GM23338 (cell line): ENCODE measurements at regions not wholly inside any gene's neighbourhood (a gene's known extent, or its start where the extent isn't known, plus 50 kb on each side); places are given as distances from the start of the nearest gene placed in this dataset.

Experiments used
- ATAC-seq: fragments of 200-7000 bp; cut with Tn5 transposase; 3 replicates; pipeline ENCODE4 v1.9.1; 2020
- DNase-seq: peaks from one replicate; pipeline ENCODE4 v3.0.0-alpha.2; 2015; ENCODE audit warnings: low spot score
- H2AFZ ChIP-seq: fragments of 200-600 bp; sonication (generic); 2 replicates; pipeline ENCODE4 v1.8.0; 2016; ENCODE audit warnings: antibody characterized with exemption, mild to moderate bottlenecking, moderate library complexity
- H3F3A ChIP-seq: fragments of 200-600 bp; sonication (generic); replicated peaks from 2 replicates; pipeline ENCODE4 v1.8.0; 2017; ENCODE audit warnings: antibody characterized with exemption, mixed run types, low read depth
- H3K27ac ChIP-seq: fragments of 200-600 bp; sonication (generic); 2 replicates; pipeline ENCODE4 v1.6.1; 2016; ENCODE audit warnings: low read depth
- H3K27me3 ChIP-seq: fragments of 200-600 bp; sonication (generic); 2 replicates; pipeline ENCODE4 v1.8.0; 2016; ENCODE audit warnings: mild to moderate bottlenecking, mixed run types, moderate library complexity; ENCODE audit not compliant: insufficient read depth
- H3K36me3 ChIP-seq: fragments of 200-600 bp; sonication (generic); 2 replicates; pipeline ENCODE4 v1.8.0; 2016; ENCODE audit warnings: mild to moderate bottlenecking; ENCODE audit not compliant: insufficient read depth
- H3K4me1 ChIP-seq: fragments of 200-600 bp; sonication (generic); 2 replicates; pipeline ENCODE4 v1.8.0; 2016; ENCODE audit warnings: mild to moderate bottlenecking, moderate library complexity; ENCODE audit not compliant: insufficient read depth
- H3K4me2 ChIP-seq: fragments of 200-600 bp; sonication (generic); 2 replicates; pipeline ENCODE4 v1.7.1; 2017; ENCODE audit warnings: mixed run types
- H3K4me3 ChIP-seq: fragments of 200-600 bp; sonication (generic); 2 replicates; pipeline ENCODE4 v1.6.1; 2016; ENCODE audit warnings: mixed run types
- H3K79me2 ChIP-seq: fragments of 200-600 bp; sonication (generic); replicated peaks from 2 replicates; pipeline ENCODE4 v1.8.0; 2017; ENCODE audit warnings: mild to moderate bottlenecking; ENCODE audit not compliant: insufficient read depth
- H3K9me2 ChIP-seq: fragments of 200-600 bp; sonication (generic); 2 replicates; pipeline ENCODE4 v1.8.0; 2017; ENCODE audit not compliant: insufficient read depth
- H4K20me1 ChIP-seq: fragments of 200-600 bp; sonication (generic); replicated peaks from 2 replicates; pipeline ENCODE4 v1.8.0; 2017; ENCODE audit warnings: mild to moderate bottlenecking; ENCODE audit not compliant: insufficient read depth
- H3K27ac Mint-ChIP-seq: 2 replicates; pipeline ENCODE4 v1.8.0; 2020; ENCODE audit warnings: inconsistent platforms, mild to moderate bottlenecking, moderate library complexity, mixed read lengths
- H3K27me3 Mint-ChIP-seq: 3 replicates; pipeline ENCODE4 v1.8.0; 2022; ENCODE audit warnings: low read depth, mild to moderate bottlenecking, moderate library complexity, mixed read lengths, inconsistent platforms; ENCODE audit not compliant: insufficient read depth, poor library complexity
- H3K36me3 Mint-ChIP-seq: 3 replicates; pipeline ENCODE4 v1.8.0; 2021; ENCODE audit warnings: low read depth, mild to moderate bottlenecking, inconsistent platforms, moderate library complexity, mixed read lengths
- H3K4me1 Mint-ChIP-seq: 3 replicates; pipeline ENCODE4 v1.8.0; 2020; ENCODE audit warnings: mild to moderate bottlenecking, inconsistent platforms, mixed read lengths
- H3K4me3 Mint-ChIP-seq: 3 replicates; pipeline ENCODE4 v1.8.0; 2021; ENCODE audit warnings: moderate library complexity, mild to moderate bottlenecking, inconsistent platforms, mixed read lengths
- H3K9me3 Mint-ChIP-seq: 3 replicates; pipeline ENCODE4 v1.8.0; 2020; ENCODE audit warnings: moderate library complexity, mild to moderate bottlenecking, inconsistent platforms, mixed read lengths
- ETS1 ChIP-seq: IDR thresholded peaks from 2 replicates; pipeline ENCODE4 v1.6.1; 2016; ENCODE audit warnings: antibody characterized with exemption
- EZH2 ChIP-seq: fragments of 200-600 bp; sonication (generic); IDR thresholded peaks from one replicate; pipeline ENCODE4 v1.8.0; 2017; ENCODE audit warnings: antibody characterized with exemption, mild to moderate bottlenecking, low read depth; ENCODE audit not compliant: unreplicated experiment
- EZH2phosphoT487 ChIP-seq: fragments of 200-600 bp; sonication (generic); IDR thresholded peaks from one replicate; pipeline ENCODE4 v1.8.1; 2018; ENCODE audit warnings: antibody characterized with exemption; ENCODE audit not compliant: unreplicated experiment
- JUNB ChIP-seq: IDR thresholded peaks from one replicate; pipeline ENCODE4 v1.6.1; 2016; ENCODE audit warnings: antibody characterized with exemption; ENCODE audit not compliant: unreplicated experiment
- NANOG ChIP-seq: IDR thresholded peaks from 2 replicates; pipeline ENCODE4 v1.6.1; 2016; ENCODE audit warnings: antibody characterized with exemption, borderline replicate concordance
- POLR2AphosphoS5 ChIP-seq: IDR thresholded peaks from 2 replicates; pipeline ENCODE4 v1.6.1; 2016; ENCODE audit warnings: antibody characterized with exemption, low read depth
- REST ChIP-seq: IDR thresholded peaks from one replicate; pipeline ENCODE4 v1.6.1; 2018; ENCODE audit warnings: antibody characterized with exemption; ENCODE audit not compliant: unreplicated experiment
- STAT1 ChIP-seq: IDR thresholded peaks from one replicate; pipeline ENCODE4 v1.6.1; 2016; ENCODE audit warnings: antibody characterized with exemption; ENCODE audit not compliant: unreplicated experiment
- TF ChIP-seq, protein P1 (sequence below): fragments of 250-450 bp; sonication (Bioruptor Pico); IDR thresholded peaks from 2 replicates; pipeline ENCODE4 v1.5.0; 2020; ENCODE audit warnings: mild to moderate bottlenecking, moderate library complexity

- Mint-ChIP-seq H3K9me3 (no peaks in the 10 kb centered on the region), H3K4me3 (no peak overlapping the region), H3K27ac (no peak overlapping the region), H3K36me3 (no peaks in the 10 kb centered on the region; the same call in 2 of the 3 replicates), H3K27me3 (no peaks in the 10 kb centered on the region), H3K4me1 (peaks cover 10% of the 10 kb centered on the region; the same call in 2 of the 3 replicates)
- no peaks in the 10 kb centered on the region; the same call in 1 of the 2 replicates for H3K4me1 ChIP-seq
- TF ChIP-seq JUNB (no peak), EZH2phosphoT487 (no peak), ETS1 (no peak), EZH2 (no peak), POLR2AphosphoS5 (no peak), REST (no peak), STAT1 (no peak), NANOG (no peak)
- TF ChIP-seq, protein P1, sequence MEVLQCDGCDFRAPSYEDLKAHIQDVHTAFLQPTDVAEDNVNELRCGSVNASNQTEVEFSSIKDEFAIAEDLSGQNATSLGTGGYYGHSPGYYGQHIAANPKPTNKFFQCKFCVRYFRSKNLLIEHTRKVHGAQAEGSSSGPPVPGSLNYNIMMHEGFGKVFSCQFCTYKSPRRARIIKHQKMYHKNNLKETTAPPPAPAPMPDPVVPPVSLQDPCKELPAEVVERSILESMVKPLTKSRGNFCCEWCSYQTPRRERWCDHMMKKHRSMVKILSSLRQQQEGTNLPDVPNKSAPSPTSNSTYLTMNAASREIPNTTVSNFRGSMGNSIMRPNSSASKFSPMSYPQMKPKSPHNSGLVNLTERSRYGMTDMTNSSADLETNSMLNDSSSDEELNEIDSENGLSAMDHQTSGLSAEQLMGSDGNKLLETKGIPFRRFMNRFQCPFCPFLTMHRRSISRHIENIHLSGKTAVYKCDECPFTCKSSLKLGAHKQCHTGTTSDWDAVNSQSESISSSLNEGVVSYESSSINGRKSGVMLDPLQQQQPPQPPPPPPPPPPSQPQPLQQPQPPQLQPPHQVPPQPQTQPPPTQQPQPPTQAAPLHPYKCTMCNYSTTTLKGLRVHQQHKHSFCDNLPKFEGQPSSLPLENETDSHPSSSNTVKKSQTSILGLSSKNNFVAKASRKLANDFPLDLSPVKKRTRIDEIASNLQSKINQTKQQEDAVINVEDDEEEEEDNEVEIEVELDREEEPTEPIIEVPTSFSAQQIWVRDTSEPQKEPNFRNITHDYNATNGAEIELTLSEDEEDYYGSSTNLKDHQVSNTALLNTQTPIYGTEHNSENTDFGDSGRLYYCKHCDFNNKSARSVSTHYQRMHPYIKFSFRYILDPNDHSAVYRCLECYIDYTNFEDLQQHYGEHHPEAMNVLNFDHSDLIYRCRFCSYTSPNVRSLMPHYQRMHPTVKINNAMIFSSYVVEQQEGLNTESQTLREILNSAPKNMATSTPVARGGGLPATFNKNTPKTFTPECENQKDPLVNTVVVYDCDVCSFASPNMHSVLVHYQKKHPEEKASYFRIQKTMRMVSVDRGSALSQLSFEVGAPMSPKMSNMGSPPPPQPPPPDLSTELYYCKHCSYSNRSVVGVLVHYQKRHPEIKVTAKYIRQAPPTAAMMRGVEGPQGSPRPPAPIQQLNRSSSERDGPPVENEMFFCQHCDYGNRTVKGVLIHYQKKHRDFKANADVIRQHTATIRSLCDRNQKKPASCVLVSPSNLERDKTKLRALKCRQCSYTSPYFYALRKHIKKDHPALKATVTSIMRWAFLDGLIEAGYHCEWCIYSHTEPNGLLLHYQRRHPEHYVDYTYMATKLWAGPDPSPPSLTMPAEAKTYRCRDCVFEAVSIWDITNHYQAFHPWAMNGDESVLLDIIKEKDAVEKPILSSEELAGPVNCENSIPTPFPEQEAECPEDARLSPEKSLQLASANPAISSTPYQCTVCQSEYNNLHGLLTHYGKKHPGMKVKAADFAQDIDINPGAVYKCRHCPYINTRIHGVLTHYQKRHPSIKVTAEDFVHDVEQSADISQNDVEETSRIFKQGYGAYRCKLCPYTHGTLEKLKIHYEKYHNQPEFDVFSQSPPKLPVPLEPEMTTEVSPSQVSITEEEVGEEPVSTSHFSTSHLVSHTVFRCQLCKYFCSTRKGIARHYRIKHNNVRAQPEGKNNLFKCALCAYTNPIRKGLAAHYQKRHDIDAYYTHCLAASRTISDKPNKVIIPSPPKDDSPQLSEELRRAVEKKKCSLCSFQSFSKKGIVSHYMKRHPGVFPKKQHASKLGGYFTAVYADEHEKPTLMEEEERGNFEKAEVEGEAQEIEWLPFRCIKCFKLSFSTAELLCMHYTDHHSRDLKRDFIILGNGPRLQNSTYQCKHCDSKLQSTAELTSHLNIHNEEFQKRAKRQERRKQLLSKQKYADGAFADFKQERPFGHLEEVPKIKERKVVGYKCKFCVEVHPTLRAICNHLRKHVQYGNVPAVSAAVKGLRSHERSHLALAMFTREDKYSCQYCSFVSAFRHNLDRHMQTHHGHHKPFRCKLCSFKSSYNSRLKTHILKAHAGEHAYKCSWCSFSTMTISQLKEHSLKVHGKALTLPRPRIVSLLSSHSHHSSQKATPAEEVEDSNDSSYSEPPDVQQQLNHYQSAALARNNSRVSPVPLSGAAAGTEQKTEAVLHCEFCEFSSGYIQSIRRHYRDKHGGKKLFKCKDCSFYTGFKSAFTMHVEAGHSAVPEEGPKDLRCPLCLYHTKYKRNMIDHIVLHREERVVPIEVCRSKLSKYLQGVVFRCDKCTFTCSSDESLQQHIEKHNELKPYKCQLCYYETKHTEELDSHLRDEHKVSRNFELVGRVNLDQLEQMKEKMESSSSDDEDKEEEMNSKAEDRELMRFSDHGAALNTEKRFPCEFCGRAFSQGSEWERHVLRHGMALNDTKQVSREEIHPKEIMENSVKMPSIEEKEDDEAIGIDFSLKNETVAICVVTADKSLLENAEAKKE (CRISPR knock-in tag) = no peak
- H3F3A ChIP-seq = no peaks in the 10 kb centered on the region
- H3K4me3 ChIP-seq = no peak overlapping the region
- no peak overlapping the region for H3K27ac ChIP-seq
- peaks cover 30% of the 10 kb centered on the region for H3K9me2 ChIP-seq
- no peaks in the 10 kb centered on the region for H3K27me3 ChIP-seq
- no peak overlapping the region for H2AFZ ChIP-seq
- H3K4me2 ChIP-seq = no peak overlapping the region
- DNase-seq (no peak), ATAC-seq (no peak)
- H4K20me1 ChIP-seq = no peaks in the 10 kb centered on the region
- H3K79me2 ChIP-seq = no peaks in the 10 kb centered on the region
- no peaks in the 10 kb centered on the region for H3K36me3 ChIP-seq
Measured at GRCh38 chr15:96771035-96771434, 440.5 kb downstream of the NR2F2 start.
